HAP-1 (cell line): ENCODE measurements at regions not wholly inside any gene's neighbourhood (a gene's known extent, or its start where the extent isn't known, plus 50 kb on each side); places are given as distances from the start of the nearest gene placed in this dataset.
"Not testable (repeated sequence)": the region's sequence is repeated elsewhere in the genome, so short reads cannot be mapped to it uniquely, and the experiment has no call there.

Experiments
- DNase-seq, 2 experiments: peaks; one replicate each; pipeline ENCODE4 v3.0.0-alpha.2; 2016 to 2020; ENCODE audit warnings: low spot score in 2 of 2
- H3K27me3 ChIP-seq: fragments of 250-450 bp; sonication (Bioruptor Pico); 2 replicates; pipeline ENCODE4 v1.5.1; 2020; ENCODE audit warnings: low read depth, mild to moderate bottlenecking, moderate library complexity
- H3K36me3 ChIP-seq: fragments of 250-450 bp; sonication (Bioruptor Pico); replicated peaks from 2 replicates; pipeline ENCODE4 v1.5.1; 2020; ENCODE audit warnings: mild to moderate bottlenecking
- H3K4me1 ChIP-seq: fragments of 250-450 bp; sonication (Bioruptor Pico); 2 replicates; pipeline ENCODE4 v1.5.1; 2020; ENCODE audit warnings: mild to moderate bottlenecking
- H3K4me3 ChIP-seq: fragments of 250-450 bp; sonication (Bioruptor Pico); 2 replicates; pipeline ENCODE4 v1.5.1; 2020; ENCODE audit warnings: mild to moderate bottlenecking, moderate library complexity
- H3K9me3 ChIP-seq: fragments of 250-450 bp; sonication (Bioruptor Pico); 2 replicates; pipeline ENCODE4 v1.5.1; 2020; ENCODE audit warnings: mild to moderate bottlenecking, moderate library complexity
- in situ Hi-C: fragments of 300-500 bp; cut with MboI; formaldehyde crosslinking; loops from 3 replicates; pipeline ENCODE4 v1.14.3; 2020; ENCODE audit warnings: low sequenced_read_pairs, inconsistent platforms, mixed read lengths

DNA sequence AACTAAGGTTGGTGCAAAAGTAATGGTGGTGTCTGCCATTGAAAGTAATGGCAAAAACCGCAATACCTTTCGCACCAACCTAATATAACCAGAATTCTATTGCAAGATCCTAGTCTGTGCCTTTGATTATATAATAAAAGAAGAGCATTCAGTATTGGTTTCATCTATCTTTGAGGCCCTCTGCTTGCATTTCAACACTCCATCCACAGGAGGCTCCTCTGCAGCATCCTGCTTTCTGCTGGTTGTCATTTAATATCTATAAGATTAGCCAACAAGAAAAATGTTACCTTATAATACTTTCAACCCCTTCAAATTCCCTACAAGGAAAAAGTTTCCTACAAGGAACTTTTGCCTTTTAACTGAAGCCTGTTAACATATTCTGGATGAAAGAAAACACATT, 139.2 kb downstream of the CDCA7 start:
- no peak for DNase-seq
- in situ Hi-C loops: no loop called here

GRCh38 chr2:173496746-173497145, 142.1 kb downstream of the CDCA7 start:
- H3K4me1 ChIP-seq: no peaks in the 10 kb centered on the region
- in situ Hi-C loops: no loop called here
- no peaks in the 10 kb centered on the region for H3K9me3 ChIP-seq
- no peak for DNase-seq
- H3K27me3 ChIP-seq: no peaks in the 10 kb centered on the region; the same call in 1 of the 2 replicates
- H3K4me3 ChIP-seq: no peak overlapping the region
- H3K36me3 ChIP-seq: no peaks in the 10 kb centered on the region

More for the DNA sequence above, 139.2 kb downstream of the CDCA7 start:
- no peaks in the 10 kb centered on the region for H3K27me3 ChIP-seq
- no peak overlapping the region for H3K4me3 ChIP-seq
- peaks cover 9% of the 10 kb centered on the region for H3K4me1 ChIP-seq
- H3K36me3 ChIP-seq: no peaks in the 10 kb centered on the region
- H3K9me3 ChIP-seq: no peaks in the 10 kb centered on the region

- DNase-seq: no peak
- Histone ChIP-seq H3K27me3 (no peaks in the 10 kb centered on the region; the same call in 1 of the 2 replicates), H3K4me1 (peaks cover 1% of the 10 kb centered on the region; the same call in 1 of the 2 replicates), H3K36me3 (no peaks in the 10 kb centered on the region), H3K9me3 (no peaks in the 10 kb centered on the region; the same call in 1 of the 2 replicates), H3K4me3 (no peak overlapping the region)
- in situ Hi-C loops: no loop called here
Observed at GRCh38 chr2:173500953-173501352, 146.3 kb downstream of the CDCA7 start.

DNA sequence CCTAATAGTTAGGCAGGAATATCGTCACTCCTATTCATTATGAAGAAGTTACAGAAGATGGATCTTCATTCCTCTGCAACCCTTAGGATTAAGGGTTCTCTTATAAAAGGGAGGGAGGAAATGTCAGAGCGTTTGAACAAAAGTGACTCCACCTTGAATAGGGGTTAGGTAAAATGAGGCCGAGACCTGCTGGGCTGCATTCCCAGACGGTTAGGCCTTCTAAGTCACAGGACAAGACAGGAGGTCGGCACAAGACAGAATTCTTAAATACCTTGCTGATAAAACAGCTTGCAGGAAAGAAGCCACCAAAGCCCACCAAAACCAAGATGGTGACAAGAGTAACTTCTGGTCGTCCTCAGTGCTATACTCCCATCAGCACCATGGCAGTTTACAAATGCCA, 147.6 kb downstream of the CDCA7 start:
- no peaks in the 10 kb centered on the region; the same call in 1 of the 2 replicates for H3K9me3 ChIP-seq
- H3K36me3 ChIP-seq: no peaks in the 10 kb centered on the region
- H3K27me3 ChIP-seq: no peaks in the 10 kb centered on the region; the same call in 1 of the 2 replicates
- DNase-seq: no peak
- in situ Hi-C loops: no loop called here
- H3K4me3 ChIP-seq: no peak overlapping the region
- H3K4me1 ChIP-seq: peaks cover 4% of the 10 kb centered on the region; the same call in 1 of the 2 replicates

DNA sequence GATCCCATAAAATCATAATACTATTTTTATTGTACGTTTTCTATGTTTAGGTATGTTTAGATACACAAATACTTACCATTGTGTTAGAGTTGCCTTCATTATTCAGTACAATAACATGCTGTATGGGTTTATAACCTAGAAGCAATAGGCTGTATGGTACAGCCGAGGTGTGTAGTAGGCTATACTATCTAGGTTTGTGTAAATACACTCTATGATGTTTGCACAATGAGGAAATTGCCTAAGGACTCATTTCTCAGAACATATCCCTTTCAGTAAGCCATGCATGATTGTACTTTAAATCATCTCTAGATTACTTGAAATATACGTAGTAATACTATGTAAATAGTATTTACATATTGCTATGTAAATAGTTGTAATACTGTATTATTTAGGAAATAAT, 156.7 kb downstream of the CDCA7 start:
- no peak for DNase-seq
- no peaks in the 10 kb centered on the region for H3K36me3 ChIP-seq
- no peak overlapping the region for H3K4me3 ChIP-seq
- H3K9me3 ChIP-seq: no peaks in the 10 kb centered on the region
- no peaks in the 10 kb centered on the region for H3K27me3 ChIP-seq
- H3K4me1 ChIP-seq: no peaks in the 10 kb centered on the region
- in situ Hi-C loops: no loop called here

DNA sequence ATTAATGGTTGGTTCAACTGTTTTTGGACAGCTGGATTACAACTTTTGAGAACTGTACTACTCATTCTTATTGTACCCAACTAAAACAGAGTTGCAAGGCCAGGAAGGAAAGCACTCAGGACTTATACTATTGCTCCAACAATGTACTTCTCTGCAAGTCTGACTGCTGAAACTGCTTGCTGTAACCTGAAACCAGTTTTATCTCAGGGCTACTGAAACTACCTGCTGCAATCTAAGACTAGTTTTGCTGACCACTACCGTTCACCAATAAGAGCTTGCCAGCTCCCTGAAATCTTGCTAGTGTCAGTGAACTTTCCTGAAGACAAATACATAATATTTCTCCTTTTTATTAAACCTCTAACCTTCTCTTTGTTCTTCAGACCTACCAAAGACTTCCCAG, 157.3 kb downstream of the CDCA7 start:
- H3K4me1 ChIP-seq: no peaks in the 10 kb centered on the region
- H3K9me3 ChIP-seq: no peaks in the 10 kb centered on the region
- H3K4me3 ChIP-seq: no peak overlapping the region
- H3K36me3 ChIP-seq: no peaks in the 10 kb centered on the region
- in situ Hi-C loops: no loop called here
- no peak for DNase-seq
- no peaks in the 10 kb centered on the region for H3K27me3 ChIP-seq

DNA sequence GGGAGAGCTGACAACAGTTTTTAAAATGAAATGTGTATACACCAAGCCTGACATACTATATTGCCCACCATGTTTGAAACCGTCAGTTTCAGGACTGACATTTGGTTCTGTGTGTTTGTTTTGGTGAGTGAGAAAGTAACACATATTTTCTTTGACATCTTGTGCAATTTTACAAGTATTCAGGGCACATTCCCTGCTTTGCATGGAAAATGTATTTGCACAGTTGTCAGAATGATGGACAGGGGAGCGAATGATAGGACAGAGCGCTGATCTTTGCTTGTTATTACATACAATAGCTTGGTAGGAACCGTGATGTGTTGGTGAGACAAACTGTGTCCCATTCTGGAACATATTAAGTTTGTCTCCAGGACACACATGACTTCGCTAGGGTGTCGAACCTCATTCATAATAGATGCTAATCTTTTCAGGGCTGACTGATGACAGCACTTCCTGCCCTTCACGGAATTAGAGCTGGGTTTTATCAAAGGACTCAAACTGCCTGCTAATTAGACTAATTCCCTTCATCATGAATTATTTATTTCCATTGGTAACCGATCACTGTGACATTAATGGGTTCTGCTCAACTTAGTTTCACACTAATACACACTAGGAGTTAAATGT, 158.5 kb downstream of the CDCA7 start:
- in situ Hi-C loops: no loop called here
- H3K9me3 ChIP-seq: no peaks in the 10 kb centered on the region
- H3K36me3 ChIP-seq: no peaks in the 10 kb centered on the region
- no peak for DNase-seq
- H3K4me3 ChIP-seq: no peak overlapping the region
- H3K4me1 ChIP-seq: no peaks in the 10 kb centered on the region
- no peaks in the 10 kb centered on the region for H3K27me3 ChIP-seq

DNA sequence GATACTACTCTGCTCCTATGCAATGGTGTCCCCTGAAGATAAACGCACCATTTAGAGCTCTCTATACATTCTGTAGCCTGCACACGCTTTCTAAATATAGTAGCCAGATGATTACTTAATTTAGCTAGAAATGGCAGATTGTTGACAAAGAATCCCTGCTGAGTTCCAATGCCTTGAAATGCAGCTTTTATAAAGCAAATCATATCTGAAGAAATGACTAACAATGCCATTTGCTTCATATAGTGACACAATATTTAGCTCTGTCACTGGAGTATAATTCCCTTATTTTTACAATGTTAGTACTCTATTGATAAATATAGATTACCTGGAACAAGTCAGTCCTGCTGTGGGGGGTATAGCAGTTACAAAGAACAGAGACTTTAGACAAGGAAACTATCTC, 166.2 kb downstream of the CDCA7 start:
- Histone ChIP-seq H3K4me1 (no peaks in the 10 kb centered on the region), H3K4me3 (no peak overlapping the region), H3K36me3 (no peaks in the 10 kb centered on the region), H3K9me3 (no peaks in the 10 kb centered on the region), H3K27me3 (no peaks in the 10 kb centered on the region)
- in situ Hi-C loops: no loop called here
- no peak for DNase-seq

DNA sequence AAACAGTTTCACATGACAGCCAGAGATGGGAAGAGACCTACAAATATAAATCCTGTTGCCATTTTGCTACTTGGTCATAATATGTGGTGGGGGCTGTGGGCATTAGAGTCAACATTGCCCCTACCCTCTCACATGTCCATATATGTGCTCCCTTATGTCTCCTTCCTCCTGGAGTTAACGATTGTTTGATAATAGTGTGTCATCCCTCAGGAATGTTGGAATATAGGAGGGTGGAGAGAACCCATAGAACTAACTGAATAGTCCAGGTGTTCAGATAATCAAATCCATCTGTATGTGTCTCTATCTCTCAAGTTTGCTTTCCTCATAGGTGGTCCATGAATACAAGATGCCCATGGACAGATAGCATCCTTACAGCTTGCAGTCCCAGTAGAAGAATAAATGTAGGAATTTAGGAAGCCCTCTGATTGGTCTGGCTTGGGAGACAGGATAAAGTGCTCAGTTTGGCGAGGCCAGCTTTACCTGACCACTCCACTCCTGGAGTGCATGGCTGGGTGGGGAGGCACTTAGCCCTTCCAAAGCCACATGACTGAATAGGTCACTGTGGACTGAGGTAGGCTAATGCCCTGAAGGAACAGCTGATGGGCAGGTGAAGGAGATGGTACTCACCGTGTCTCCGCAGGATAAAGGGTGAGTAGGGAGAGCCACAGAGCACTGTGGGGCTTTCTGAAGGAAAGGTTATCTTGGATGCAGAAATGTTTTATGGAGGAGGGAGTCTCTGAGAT, 166.9 kb downstream of the CDCA7 start:
- H3K36me3 ChIP-seq: no peaks in the 10 kb centered on the region
- no peaks in the 10 kb centered on the region for H3K4me1 ChIP-seq
- in situ Hi-C loops: no loop called here
- no peaks in the 10 kb centered on the region for H3K9me3 ChIP-seq
- no peak for DNase-seq
- no peaks in the 10 kb centered on the region for H3K27me3 ChIP-seq
- H3K4me3 ChIP-seq: no peak overlapping the region

GRCh38 chr2:173523497-173523896, 168.8 kb downstream of the CDCA7 start:
- H3K4me1 ChIP-seq: no peaks in the 10 kb centered on the region
- in situ Hi-C loops: no loop called here
- H3K9me3 ChIP-seq: no peaks in the 10 kb centered on the region
- no peak overlapping the region for H3K4me3 ChIP-seq
- no peaks in the 10 kb centered on the region for H3K27me3 ChIP-seq
- H3K36me3 ChIP-seq: no peaks in the 10 kb centered on the region
- no peak for DNase-seq

- Histone ChIP-seq H3K9me3 (no peaks in the 10 kb centered on the region), H3K36me3 (no peaks in the 10 kb centered on the region), H3K4me1 (no peaks in the 10 kb centered on the region), H3K27me3 (no peaks in the 10 kb centered on the region), H3K4me3 (no peak overlapping the region)
- in situ Hi-C loops: no loop called here
- no peak for DNase-seq
Observed at GRCh38 chr2:173524256-173524955, 169.7 kb downstream of the CDCA7 start.

- H3K4me1 ChIP-seq, H3K4me3 ChIP-seq, H3K27me3 ChIP-seq, H3K36me3 ChIP-seq, DNase-seq, H3K9me3 ChIP-seq, in situ Hi-C loops: not testable (repeated sequence)
Observed at GRCh38 chr2:173532732-173533531, 178.3 kb downstream of the CDCA7 start.

GRCh38 chr2:173537694-173538093, 183.0 kb downstream of the CDCA7 start:
- in situ Hi-C loops: no loop called here
- DNase-seq: no peak
- Histone ChIP-seq H3K4me3 (no peak overlapping the region), H3K9me3 (no peaks in the 10 kb centered on the region; the same call in 1 of the 2 replicates), H3K27me3 (no peaks in the 10 kb centered on the region), H3K36me3 (no peaks in the 10 kb centered on the region), H3K4me1 (no peaks in the 10 kb centered on the region)
